H1 (cell line): ENCODE measurements at regions not wholly inside any gene's neighbourhood (a gene's known extent, or its start where the extent isn't known, plus 50 kb on each side); places are given as distances from the start of the nearest gene placed in this dataset.

ENCODE experiments used
- CTCF ChIA-PET: fragments of 300-600 bp; sonication (Branson Sonifier 250); formaldehyde crosslinking; loops from one replicate; lab custom pipeline; 2021; ENCODE audit not compliant: partially characterized antibody; lab: Charles Lee
- POLR2A ChIA-PET: fragments of 300-600 bp; sonication (Branson Sonifier 250); formaldehyde crosslinking; loops from one replicate; lab custom pipeline; 2021; ENCODE audit warnings: inconsistent platforms; ENCODE audit not compliant: partially characterized antibody; lab: Charles Lee
- DNase-seq, 2 experiments: peaks; one replicate each; pipeline versions ENCODE4 v3.0.0 to v3.0.0-alpha.2; 2010 to 2022; ENCODE audit warnings: low spot score in 2 of 2, low read depth in 1 of 2, mixed read lengths in 1 of 2
- FAIRE-seq: peaks from 2 replicates; lab custom pipeline; 2011; peaks lifted over from hg19 to GRCh38; lab: Jason Lieb, UNC
- H2AFZ ChIP-seq: 2 replicates; pipeline ENCODE4 v1.8.1; 2012; ENCODE audit warnings: low read length, inconsistent platforms
- H2AK5ac ChIP-seq: 2 replicates; pipeline ENCODE4 v1.6.1; 2013; ENCODE audit warnings: low read depth, low read length
- H2BK120ac ChIP-seq: replicated peaks from 2 replicates; pipeline ENCODE3; 2013; ENCODE audit warnings: low read depth, low read length, inconsistent platforms
- H2BK12ac ChIP-seq: 2 replicates; pipeline ENCODE4 v1.6.1; 2013; ENCODE audit warnings: low read depth, low read length
- H2BK15ac ChIP-seq: 2 replicates; pipeline ENCODE4 v1.6.1; 2013; ENCODE audit warnings: low read length
- H2BK20ac ChIP-seq: 2 replicates; pipeline ENCODE4 v1.6.1; 2013; ENCODE audit warnings: low read length
- H2BK5ac ChIP-seq: 2 replicates; pipeline ENCODE4 v1.6.1; 2013; ENCODE audit warnings: low read depth, low read length
- H3K14ac ChIP-seq: 2 replicates; pipeline ENCODE4 v1.6.1; 2013; ENCODE audit warnings: inconsistent platforms; ENCODE audit not compliant: insufficient read length
- H3K18ac ChIP-seq: 2 replicates; pipeline ENCODE4 v1.6.1; 2013; ENCODE audit warnings: low read length; ENCODE audit errors: extremely low read depth
- H3K23ac ChIP-seq: 2 replicates; pipeline ENCODE4 v1.6.1; 2013; ENCODE audit warnings: inconsistent platforms; ENCODE audit not compliant: insufficient read length
- H3K23me2 ChIP-seq: 2 replicates; pipeline ENCODE4 v1.6.1; 2013; ENCODE audit warnings: low read depth, low read length
- H3K27ac ChIP-seq: 2 replicates; pipeline ENCODE4 v1.6.1; 2011; ENCODE audit warnings: low read depth, low read length, inconsistent platforms
- H3K27me3 ChIP-seq, 4 experiments: replicated peaks in 1 of 4; 1 replicate in 1 of 4; 2 replicates in 3 of 4; pipeline versions ENCODE4 v1.6.1 to v1.8.1; 2011 to 2013; ENCODE audit warnings: low read length in 3 of 4, mild to moderate bottlenecking in 3 of 4, inconsistent platforms in 2 of 4, mixed read lengths in 2 of 4, moderate library complexity in 1 of 4; ENCODE audit not compliant: control insufficient read depth in 3 of 4, insufficient read depth in 3 of 4; ENCODE audit errors: extremely low read depth in 1 of 4
- H3K36me3 ChIP-seq, 4 experiments: 2 replicates each; pipeline versions ENCODE4 v1.6.1 to v1.8.1; 2011 to 2013; ENCODE audit warnings: mild to moderate bottlenecking in 4 of 4, low read length in 3 of 4, moderate library complexity in 2 of 4, control low read depth in 1 of 4, inconsistent platforms in 1 of 4; ENCODE audit not compliant: insufficient read depth in 4 of 4, control insufficient read depth in 2 of 4
- H3K4ac ChIP-seq: replicated peaks from 2 replicates; pipeline ENCODE3; 2013; ENCODE audit warnings: low read length, low read depth, mixed read lengths, inconsistent platforms; ENCODE audit not compliant: insufficient read length
- H3K4me1 ChIP-seq, 4 experiments: replicated peaks in 1 of 4; 1 replicate in 1 of 4; 2 replicates in 3 of 4; pipeline versions ENCODE4 v1.6.1 to v1.8.1; 2011 to 2013; ENCODE audit warnings: low read length in 3 of 4, inconsistent platforms in 2 of 4, mixed read lengths in 1 of 4; ENCODE audit not compliant: insufficient read depth in 4 of 4, control insufficient read depth in 3 of 4
- H3K4me2 ChIP-seq, 2 experiments: 2 replicates each; pipeline versions ENCODE4 v1.6.1 to v1.8.1; 2011 to 2013; ENCODE audit warnings: low read depth in 2 of 2, low read length in 2 of 2, control low read depth in 1 of 2, inconsistent platforms in 1 of 2, mild to moderate bottlenecking in 1 of 2; ENCODE audit not compliant: insufficient read depth in 1 of 2
- H3K4me3 ChIP-seq, 4 experiments: fragments of 200-600, 300-600 bp in 1 of 4; sonication (generic), shearing (Covaris generic), sonication (Bioruptor Twin) in 1 of 4; 2 replicates each; pipeline versions ENCODE4 v1.5.1 to v1.8.1; 2011 to 2016; ENCODE audit warnings: low read length in 4 of 4, low read depth in 3 of 4, control low read depth in 2 of 4, inconsistent platforms in 2 of 4, mild to moderate bottlenecking in 2 of 4, mixed read lengths in 1 of 4, moderate library complexity in 1 of 4; ENCODE audit not compliant: insufficient read depth in 2 of 4; ENCODE audit errors: extremely low read depth in 1 of 4
- H3K56ac ChIP-seq: replicated peaks from 2 replicates; pipeline ENCODE3; 2013; ENCODE audit warnings: low read depth, mild to moderate bottlenecking, mixed read lengths, low read length, inconsistent platforms; ENCODE audit not compliant: insufficient read length
- H3K79me1 ChIP-seq: 2 replicates; pipeline ENCODE4 v1.6.1; 2013; ENCODE audit warnings: low read depth, low read length, control low read depth
- H3K79me2 ChIP-seq, 2 experiments: 2 replicates each; pipeline versions ENCODE4 v1.6.1 to v1.8.1; 2012 to 2013; ENCODE audit warnings: low read length in 2 of 2, mild to moderate bottlenecking in 2 of 2, inconsistent platforms in 1 of 2; ENCODE audit not compliant: insufficient read depth in 2 of 2, control insufficient read depth in 1 of 2
- H3K9ac ChIP-seq, 4 experiments: replicated peaks in 1 of 4; 1 replicate in 1 of 4; 2 replicates in 3 of 4; pipeline versions ENCODE4 v1.6.1 to v1.8.1; 2011 to 2013; ENCODE audit warnings: low read depth in 3 of 4, low read length in 3 of 4, control low read depth in 2 of 4, mild to moderate bottlenecking in 2 of 4, moderate library complexity in 2 of 4, inconsistent platforms in 1 of 4; ENCODE audit errors: extremely low read depth in 1 of 4
- H3K9me3 ChIP-seq, 2 experiments: 2 replicates each; pipeline versions ENCODE4 v1.6.1 to v1.8.1; 2012 to 2013; ENCODE audit warnings: mild to moderate bottlenecking in 2 of 2, moderate library complexity in 2 of 2, control low read depth in 1 of 2, inconsistent platforms in 1 of 2, low read depth in 1 of 2, low read length in 1 of 2, mixed read lengths in 1 of 2; ENCODE audit not compliant: insufficient read depth in 2 of 2
- H4K20me1 ChIP-seq, 2 experiments: replicated peaks in 1 of 2; 2 replicates each; pipeline versions ENCODE3 to v1.8.1; 2011 to 2013; ENCODE audit warnings: inconsistent platforms in 2 of 2, low read length in 2 of 2, mild to moderate bottlenecking in 1 of 2; ENCODE audit not compliant: insufficient read depth in 2 of 2, control insufficient read depth in 1 of 2
- H4K5ac ChIP-seq: 2 replicates; pipeline ENCODE4 v1.6.1; 2013; ENCODE audit warnings: low read length, low read depth, mixed read lengths, inconsistent platforms; ENCODE audit not compliant: insufficient read length
- H4K8ac ChIP-seq: 2 replicates; pipeline ENCODE4 v1.8.0; 2013; ENCODE audit warnings: mild to moderate bottlenecking, moderate library complexity, low read length, inconsistent platforms; ENCODE audit not compliant: insufficient read depth; ENCODE audit errors: extremely low read depth
- H4K91ac ChIP-seq: replicated peaks from 2 replicates; pipeline ENCODE3; 2013; ENCODE audit warnings: low read length, mixed read lengths, inconsistent platforms; ENCODE audit not compliant: insufficient read length
- ASH2L ChIP-seq: fragments of 200-600, 300-600 bp; sonication (generic); IDR thresholded peaks from one replicate; pipeline ENCODE4 v1.7.1; 2017; ENCODE audit warnings: low read length
- ATF2 ChIP-seq: IDR thresholded peaks from 2 replicates; pipeline ENCODE4 v1.6.1; 2012; ENCODE audit warnings: low read length, inconsistent platforms
- CBX8 ChIP-seq: fragments of 300-800, 300-1000 bp; sonication (generic); IDR thresholded peaks from 2 replicates; pipeline ENCODE4 v1.7.1; 2016; ENCODE audit warnings: low read depth, low read length, borderline replicate concordance
- CHD1 ChIP-seq: IDR thresholded peaks from 2 replicates; pipeline ENCODE4 v1.6.1; 2012; ENCODE audit warnings: low read depth, low read length, improper control_type of control experiment
- CTBP2 ChIP-seq: IDR thresholded peaks from 2 replicates; pipeline ENCODE4 v1.7.0; 2011; ENCODE audit warnings: borderline replicate concordance, mild to moderate bottlenecking, moderate library complexity, mixed read lengths, low read length; ENCODE audit not compliant: insufficient read depth, insufficient read length
- EGR1 ChIP-seq: IDR thresholded peaks from 2 replicates; pipeline ENCODE4 v1.6.1; 2011; ENCODE audit warnings: low read depth, low read length, borderline replicate concordance
- KDM1A ChIP-seq: fragments of 200-600, 300-600 bp; sonication (generic); IDR thresholded peaks from 2 replicates; pipeline ENCODE4 v1.7.1; 2016; ENCODE audit warnings: mild to moderate bottlenecking, low read length, borderline replicate concordance
- RXRA ChIP-seq: IDR thresholded peaks from 2 replicates; pipeline ENCODE4 v1.6.1; 2011; ENCODE audit warnings: low read depth, mild to moderate bottlenecking, low read length, moderate library complexity; ENCODE audit not compliant: insufficient read depth
- USF2 ChIP-seq: IDR thresholded peaks from 2 replicates; pipeline ENCODE4 v1.6.1; 2011; ENCODE audit warnings: low read length, improper control_type of control experiment
- YY1 ChIP-seq: IDR thresholded peaks from 2 replicates; pipeline ENCODE4 v1.6.1; 2011; ENCODE audit warnings: low read depth, mild to moderate bottlenecking, low read length
- WGBS, 2 experiments: shearing (Covaris generic) in 1 of 2; methylation state at CpG; one replicate each; pipeline versions ENCODE4 v1.1.6 to v1.1.7; 2013 to 2015; ENCODE audit warnings: low lambda C conversion rate in 2 of 2, mixed read lengths in 2 of 2, inconsistent platforms in 1 of 2, low coverage in 1 of 2, missing lambda C conversion rate in 1 of 2; ENCODE audit not compliant: insufficient replicate concordance in 2 of 2, insufficient coverage in 1 of 2, insufficient read length in 1 of 2; ENCODE audit errors: extremely low coverage in 1 of 2, missing lambda C conversion rate in 1 of 2; 5-methylcytosine and 5-hydroxymethylcytosine counted together

GRCh38 chr20:50389808-50390684, 120.1 kb upstream of the PTPN1 start:
- DNase-seq (no peak), FAIRE-seq (no peak)
- POLR2A ChIA-PET: no interaction called here
- no peak overlapping the region for H3K23ac ChIP-seq
- no peak overlapping the region for H2BK120ac ChIP-seq
- no peak overlapping the region for H3K9ac ChIP-seq
- H3K4me3 ChIP-seq: no peak overlapping the region
- no peaks in the 10 kb centered on the region for H4K20me1 ChIP-seq
- H3K9me3 ChIP-seq: no peaks in the 10 kb centered on the region
- no peaks in the 10 kb centered on the region for H3K23me2 ChIP-seq
- no peak overlapping the region for H3K4ac ChIP-seq
- H4K5ac ChIP-seq: no peak overlapping the region
- no peak overlapping the region for H2BK15ac ChIP-seq
- H3K4me2 ChIP-seq: no peak overlapping the region
- no peak overlapping the region for H2BK12ac ChIP-seq
- no peak overlapping the region for H2BK5ac ChIP-seq
- H4K91ac ChIP-seq: no peak overlapping the region
- 88% methylated on average over 13 of the region's 14 CpGs; no CpG with 5 or more reads in 1 of the 2 experiments for WGBS, 2 experiments
- no peak overlapping the region for H4K8ac ChIP-seq
- H2AK5ac ChIP-seq: no peak overlapping the region
- CTCF ChIA-PET: interaction anchor here (1.0 to 1.3 kb wide), 4 partner anchors 13 to 211 kb away, joined by 3 to 4 read pairs (median 4); no protein-coding TSS in a partner anchor
- H3K79me2 ChIP-seq: no peaks in the 10 kb centered on the region
- H3K4me1 ChIP-seq: no peaks in the 10 kb centered on the region
- no peak overlapping the region for H2BK20ac ChIP-seq
- no peak overlapping the region for H3K56ac ChIP-seq
- no peak overlapping the region for H3K27ac ChIP-seq
- no peaks in the 10 kb centered on the region for H3K27me3 ChIP-seq
- no peak overlapping the region for H3K14ac ChIP-seq
- H3K18ac ChIP-seq: no peak overlapping the region
- no peaks in the 10 kb centered on the region for H3K36me3 ChIP-seq
- no peaks in the 10 kb centered on the region for H3K79me1 ChIP-seq
- no peak overlapping the region for H2AFZ ChIP-seq
- no peak for TF ChIP-seq ATF2
- no peak for TF ChIP-seq CBX8
- TF ChIP-seq CTBP2: no peak
- TF ChIP-seq ASH2L: no peak
- TF ChIP-seq RXRA: no peak
- no peak for TF ChIP-seq CHD1
- TF ChIP-seq KDM1A: no peak
- TF ChIP-seq YY1: no peak
- no peak for TF ChIP-seq EGR1
- no peak for TF ChIP-seq USF2
